ENCODE measurements at regions not wholly inside any gene's neighbourhood (a gene's known extent, or its start where the extent isn't known, plus 50 kb on each side); places are given as distances from the start of the nearest gene placed in this dataset.

DNA sequence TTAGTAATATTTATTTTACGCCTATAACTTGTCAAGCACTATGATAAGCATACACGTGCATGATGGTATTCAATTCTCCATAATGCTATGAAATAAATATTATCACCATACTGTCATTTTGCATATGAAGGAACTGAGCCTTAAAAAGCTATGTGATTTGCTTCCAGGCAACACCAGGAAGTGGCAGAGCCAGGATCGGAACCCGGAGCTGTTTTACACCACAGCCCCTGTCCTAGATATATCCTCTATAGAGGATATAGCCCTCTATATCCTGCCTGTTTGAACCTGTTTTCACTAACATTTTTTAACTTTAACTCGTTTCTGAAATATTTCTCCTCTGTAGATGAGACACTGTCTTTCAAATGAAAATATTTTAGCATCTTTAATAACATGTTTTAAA lies 690.0 kb downstream of the SATB2 start:
- TF ChIP-seq, protein P1, sequence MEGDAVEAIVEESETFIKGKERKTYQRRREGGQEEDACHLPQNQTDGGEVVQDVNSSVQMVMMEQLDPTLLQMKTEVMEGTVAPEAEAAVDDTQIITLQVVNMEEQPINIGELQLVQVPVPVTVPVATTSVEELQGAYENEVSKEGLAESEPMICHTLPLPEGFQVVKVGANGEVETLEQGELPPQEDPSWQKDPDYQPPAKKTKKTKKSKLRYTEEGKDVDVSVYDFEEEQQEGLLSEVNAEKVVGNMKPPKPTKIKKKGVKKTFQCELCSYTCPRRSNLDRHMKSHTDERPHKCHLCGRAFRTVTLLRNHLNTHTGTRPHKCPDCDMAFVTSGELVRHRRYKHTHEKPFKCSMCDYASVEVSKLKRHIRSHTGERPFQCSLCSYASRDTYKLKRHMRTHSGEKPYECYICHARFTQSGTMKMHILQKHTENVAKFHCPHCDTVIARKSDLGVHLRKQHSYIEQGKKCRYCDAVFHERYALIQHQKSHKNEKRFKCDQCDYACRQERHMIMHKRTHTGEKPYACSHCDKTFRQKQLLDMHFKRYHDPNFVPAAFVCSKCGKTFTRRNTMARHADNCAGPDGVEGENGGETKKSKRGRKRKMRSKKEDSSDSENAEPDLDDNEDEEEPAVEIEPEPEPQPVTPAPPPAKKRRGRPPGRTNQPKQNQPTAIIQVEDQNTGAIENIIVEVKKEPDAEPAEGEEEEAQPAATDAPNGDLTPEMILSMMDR (conservative IDR thresholded peaks at IDR 0.05; ENCODE audit: low read depth, low read length), result no peak

DNA sequence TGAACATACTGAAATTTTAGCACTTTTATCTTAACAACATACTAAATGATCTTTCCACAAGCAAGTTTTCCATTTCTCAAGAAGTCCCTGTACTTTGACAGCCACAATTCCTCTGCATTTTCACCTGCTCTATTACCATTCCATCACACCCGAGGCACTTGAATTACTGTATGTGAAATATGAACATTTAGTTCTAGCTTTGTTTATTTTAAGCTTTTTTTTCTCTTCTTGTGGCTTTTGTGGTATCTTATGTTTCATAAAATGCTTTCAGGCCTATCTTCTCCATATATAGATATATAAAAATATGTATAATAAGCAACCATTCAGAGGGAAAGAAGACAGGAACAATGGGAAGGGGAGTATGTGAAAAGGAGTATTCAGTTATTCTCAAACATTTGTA lies 693.9 kb downstream of the SATB2 start:
- no peak overlapping the region for H3K4me3 ChIP-seq (ENCODE audit: low read length)
- no peak for DNase-seq (ENCODE audit: low read depth)
- TF ChIP-seq, protein P1 (conservative IDR thresholded peaks at IDR 0.05; ENCODE audit: low read depth, low read length), result no peak

More for the DNA sequence above, 690.0 kb downstream of the SATB2 start:
- DNase-seq (ENCODE audit: low read depth), result no peak
- no peak overlapping the region for H3K4me3 ChIP-seq (ENCODE audit: low read length)

DNA sequence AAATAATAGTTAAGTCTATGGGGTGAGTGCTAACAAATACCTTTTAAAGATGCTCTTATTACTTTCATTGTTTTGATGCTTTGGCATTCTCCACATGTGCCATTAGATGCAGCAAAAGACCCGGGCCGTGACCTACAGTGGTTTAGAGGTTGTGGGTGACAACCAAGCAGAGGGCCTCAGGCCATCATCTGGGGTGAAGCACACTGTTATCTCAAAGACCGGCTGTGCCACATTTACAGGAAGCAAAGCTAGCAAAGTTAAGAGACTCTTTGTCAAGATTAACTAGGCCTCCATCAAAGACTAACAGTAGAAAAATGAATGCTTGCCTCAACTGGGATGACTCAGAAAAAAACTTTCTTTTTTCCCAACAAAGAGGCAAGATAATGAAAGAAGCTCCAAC lies 695.3 kb downstream of the SATB2 start:
- H3K4me3 ChIP-seq (ENCODE audit: low read length), result no peak overlapping the region
- TF ChIP-seq, protein P1 (conservative IDR thresholded peaks at IDR 0.05; ENCODE audit: low read depth, low read length), result no peak
- DNase-seq (ENCODE audit: low read depth), result no peak

- no peak overlapping the region for H3K4me3 ChIP-seq (ENCODE audit: low read length)
- TF ChIP-seq, protein P1 (conservative IDR thresholded peaks at IDR 0.05; ENCODE audit: low read depth, low read length), result no peak
- no peak for DNase-seq (ENCODE audit: low read depth)
Observed at GRCh38 chr2:198757069-198757468, 700.7 kb downstream of the SATB2 start.

DNA sequence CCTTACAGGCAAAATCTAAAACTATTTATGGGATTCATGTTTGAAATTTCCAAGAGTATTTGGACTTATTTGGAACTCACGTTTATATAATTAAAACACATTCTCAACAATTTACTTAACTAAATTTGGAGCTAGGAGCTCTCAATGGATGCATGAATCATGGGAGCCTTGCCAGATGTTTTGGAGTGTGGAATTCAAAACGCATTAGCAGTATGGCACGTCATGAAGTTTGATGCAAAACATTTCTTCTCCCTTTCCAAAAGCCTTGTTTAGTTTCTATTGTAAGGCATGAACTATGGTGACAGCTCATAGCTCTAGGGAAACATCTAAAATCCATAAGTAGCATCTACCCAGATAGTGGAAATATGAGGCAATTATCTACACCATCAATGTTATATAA lies 701.6 kb downstream of the SATB2 start:
- no peak overlapping the region for H3K4me3 ChIP-seq (ENCODE audit: low read length)
- no peak for DNase-seq (ENCODE audit: low read depth)
- TF ChIP-seq, protein P1 (conservative IDR thresholded peaks at IDR 0.05; ENCODE audit: low read depth, low read length), result no peak

GRCh38 chr2:198753101-198753500 lies 704.6 kb downstream of the SATB2 start:
- no peak overlapping the region for H3K4me3 ChIP-seq (ENCODE audit: low read length)
- TF ChIP-seq, protein P1 (conservative IDR thresholded peaks at IDR 0.05; ENCODE audit: low read depth, low read length), result no peak
- no peak for DNase-seq (ENCODE audit: low read depth)

DNA sequence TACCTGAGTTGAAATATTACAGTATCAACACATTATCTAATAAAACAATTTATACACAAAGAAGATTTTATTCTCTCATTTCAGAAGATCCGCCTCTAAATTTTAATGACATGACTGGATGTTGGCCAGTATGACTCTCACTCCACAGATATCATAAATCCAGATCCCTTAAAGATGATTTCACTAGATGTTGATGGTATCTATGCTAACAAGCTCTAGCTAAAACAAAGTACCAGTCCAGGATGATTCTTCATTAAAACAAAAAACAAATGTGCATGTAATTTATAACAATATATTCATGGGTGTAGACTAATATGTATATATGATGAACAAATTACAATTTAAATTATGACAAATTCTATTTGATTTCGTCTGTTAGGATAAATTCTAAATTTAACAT lies 708.4 kb downstream of the SATB2 start:
- DNase-seq (ENCODE audit: low read depth), result no peak
- no peak overlapping the region for H3K4me3 ChIP-seq (ENCODE audit: low read length)
- TF ChIP-seq, protein P1 (conservative IDR thresholded peaks at IDR 0.05; ENCODE audit: low read depth, low read length), result no peak

All from retinal pigment epithelial cell (primary cell).